GM12878 (cell line): ENCODE measurements at regions not wholly inside any gene's neighbourhood (a gene's known extent, or its start where the extent isn't known, plus 50 kb on each side); places are given as distances from the start of the nearest gene placed in this dataset.
A peak's percentile ranks its signal among the peaks of the same experiment; 100 is the strongest.

Experiments
- ATAC-seq: fragments of 200-7000 bp; cut with Tn5 transposase; 3 replicates; pipeline ENCODE4 v1.9.1; 2020; ENCODE audit warnings: mild to moderate bottlenecking, moderate library complexity
- BruUV-seq: library from RNA; stranded (reverse); fragments of 400-500 nt; replicated peaks from 2 replicates; lab custom pipeline; 2021; lab: Mats Ljungman, UMichigan
- CTCF ChIA-PET: fragments of 300-600 bp; sonication (Branson Sonifier 250); formaldehyde crosslinking; extraction: SDS; loops from one replicate; lab custom pipeline; 2021; ENCODE audit warnings: inconsistent platforms; lab: Yijun Ruan, JAX
- POLR2A ChIA-PET: fragments of 350-600 bp; formaldehyde crosslinking; extraction: SDS; loops from one replicate; lab custom pipeline; 2021; ENCODE audit warnings: inconsistent platforms; lab: Charles Lee
- RAD21 ChIA-PET: fragments of 300-600 bp; sonication (Branson Sonifier 250); formaldehyde crosslinking; loops from one replicate; lab custom pipeline; 2023; ENCODE audit warnings: antibody characterized with exemption; ENCODE audit not compliant: unreplicated experiment; lab: Charles Lee
- SMC1A ChIA-PET: fragments of 300-600 bp; sonication (Branson Sonifier 250); formaldehyde crosslinking; loops from one replicate; lab custom pipeline; 2023; ENCODE audit not compliant: unreplicated experiment, uncharacterized antibody; lab: Charles Lee
- DNase-seq: peaks from one replicate; pipeline ENCODE4 v3.0.0-alpha.2; 2011; ENCODE audit warnings: low read depth, low spot score
- FAIRE-seq: peaks from 3 replicates; lab custom pipeline; 2011; peaks lifted over from hg19 to GRCh38; lab: Jason Lieb, UNC
- H2AFZ ChIP-seq: 2 replicates; pipeline ENCODE4 v1.6.0; 2011; ENCODE audit warnings: low read depth, low read length, control low read depth; ENCODE audit not compliant: control insufficient read depth
- H3K27ac ChIP-seq: 2 replicates; pipeline ENCODE4 v1.5.1; 2011; ENCODE audit warnings: control low read depth; ENCODE audit not compliant: control insufficient read depth, insufficient read depth
- H3K27me3 ChIP-seq, 2 experiments: replicated peaks in 1 of 2; 2 replicates each; pipeline versions ENCODE4 v1.6.0 to v1.6.1; 2011; ENCODE audit warnings: low read length in 1 of 2; ENCODE audit not compliant: control insufficient read depth in 2 of 2, insufficient read depth in 2 of 2
- H3K36me3 ChIP-seq, 2 experiments: 2 replicates each; pipeline ENCODE4 v1.5.1; 2011; ENCODE audit warnings: low read length in 1 of 2; ENCODE audit not compliant: control insufficient read depth in 2 of 2, insufficient read depth in 2 of 2
- H3K4me1 ChIP-seq: 2 replicates; pipeline ENCODE4 v1.6.1; 2011; ENCODE audit warnings: mild to moderate bottlenecking, low read length, moderate library complexity, mixed read lengths; ENCODE audit not compliant: control insufficient read depth, insufficient read depth
- H3K4me2 ChIP-seq: 2 replicates; pipeline ENCODE4 v1.6.0; 2011; ENCODE audit warnings: control low read depth; ENCODE audit not compliant: control insufficient read depth, insufficient read depth
- H3K4me3 ChIP-seq: fragments of 200-600 bp; sonication (generic); 2 replicates; pipeline ENCODE4 v1.5.1; 2016
- H3K79me2 ChIP-seq: 2 replicates; pipeline ENCODE4 v1.6.0; 2011; ENCODE audit warnings: low read length; ENCODE audit not compliant: control insufficient read depth, insufficient read depth
- H3K9ac ChIP-seq: 2 replicates; pipeline ENCODE4 v1.8.0; 2011; ENCODE audit warnings: low read length, control low read depth, mixed read lengths; ENCODE audit not compliant: control insufficient read depth, insufficient read depth
- H3K9me3 ChIP-seq: replicated peaks from 3 replicates; pipeline ENCODE4 v1.5.1; 2011; ENCODE audit warnings: mild to moderate bottlenecking, low read length; ENCODE audit not compliant: control insufficient read depth, insufficient read depth
- H4K20me1 ChIP-seq: 2 replicates; pipeline ENCODE4 v1.6.0; 2011; ENCODE audit not compliant: control insufficient read depth, insufficient read depth
- HDGF ChIP-seq: fragments of 450-650 bp; IDR thresholded peaks from 2 replicates; pipeline ENCODE4 v1.6.1; 2016; ENCODE audit warnings: antibody characterized with exemption
- KAT2A ChIP-seq: conservative IDR thresholded peaks from 2 replicates; pipeline ENCODE4 v1.6.1; 2011; ENCODE audit warnings: low read depth, low read length; ENCODE audit not compliant: control insufficient read depth
- PRDM15 ChIP-seq: fragments of 450-650 bp; formaldehyde crosslinking; IDR thresholded peaks from 2 replicates; pipeline ENCODE4 v1.4.0; 2020; ENCODE audit warnings: mild to moderate bottlenecking, moderate library complexity
- SMC3 ChIP-seq: IDR thresholded peaks from 2 replicates; pipeline ENCODE4 v1.6.1; 2011; ENCODE audit warnings: low read length, improper control_type of control experiment, borderline replicate concordance
- STAT3 ChIP-seq: IDR thresholded peaks from 2 replicates; pipeline ENCODE4 v1.6.1; 2011; ENCODE audit warnings: low read depth, low read length, improper control_type of control experiment
- TBL1XR1 ChIP-seq: IDR thresholded peaks from 2 replicates; pipeline ENCODE4 v1.6.1; 2012; ENCODE audit warnings: low read depth, low read length, improper control_type of control experiment
- YY1 ChIP-seq: IDR thresholded peaks from 2 replicates; pipeline ENCODE4 v1.6.1; 2011; ENCODE audit warnings: low read depth, mild to moderate bottlenecking, low read length
- WGBS: methylation state at CpG from one replicate; pipeline ENCODE4 v1.1.6; 2016; ENCODE audit warnings: low lambda C conversion rate; ENCODE audit not compliant: insufficient replicate concordance, insufficient coverage; ENCODE audit errors: missing lambda C conversion rate; 5-methylcytosine and 5-hydroxymethylcytosine counted together
- in situ Hi-C: fragments of 300-500 bp; cut with MboI; formaldehyde crosslinking; loops from 9 replicates; pipeline ENCODE4 v1.14.3; 2018; ENCODE audit warnings: mixed read lengths
- intact Hi-C: fragments of 100-400 bp; cut with micrococcal nuclease; formaldehyde crosslinking; loops from one replicate; pipeline ENCODE4 v1.14.2; 2022; ENCODE audit not compliant: unreplicated experiment

GRCh38 chr5:111942661-111943401 lies 185.8 kb upstream of the NREP start:
- no TSS peak for BruUV-seq
- FAIRE-seq (no peak), ATAC-seq (peak; percentile 76), DNase-seq (no peak)
- H3K36me3 ChIP-seq, result no peaks in the 10 kb centered on the region
- WGBS, result 90% methylated on average over 1 of the region's 1 CpG
- no peak overlapping the region for H3K27ac ChIP-seq
- in situ Hi-C loops, result no loop called here
- H4K20me1 ChIP-seq, result no peaks in the 10 kb centered on the region
- no peaks in the 10 kb centered on the region for H3K4me1 ChIP-seq
- ChIA-PET CTCF (no interaction called here), POLR2A (interaction anchor here (0.6 to 1.6 kb wide), 2 partner anchors 12 to 199 kb away, joined by 3 read pairs; no protein-coding TSS in a partner anchor), SMC1A (interaction anchor here (1.1 to 1.7 kb wide), 5 partner anchors 11 to 166 kb away, joined by 3 to 6 read pairs (median 3); no protein-coding TSS in a partner anchor), RAD21 (interaction anchor here (0.8 to 1.1 kb wide), 2 partner anchors 10 to 81 kb away, joined by 3 read pairs; no protein-coding TSS in a partner anchor)
- H3K27me3 ChIP-seq, result no peaks in the 10 kb centered on the region
- no peak overlapping the region for H3K9ac ChIP-seq
- H2AFZ ChIP-seq, result no peak overlapping the region
- H3K79me2 ChIP-seq, result no peaks in the 10 kb centered on the region
- intact Hi-C loops, result no loop called here
- no peak overlapping the region for H3K4me2 ChIP-seq
- no peak overlapping the region for H3K4me3 ChIP-seq
- H3K9me3 ChIP-seq, result no peaks in the 10 kb centered on the region
- TF ChIP-seq TBL1XR1 (no peak), KAT2A (no peak), HDGF (no peak), SMC3 (no peak), PRDM15 (CRISPR knock-in tag) (no peak), YY1 (no peak), STAT3 (no peak)
